CD4-positive, alpha-beta T cell (primary cell): ENCODE measurements at regions not wholly inside any gene's neighbourhood (a gene's known extent, or its start where the extent isn't known, plus 50 kb on each side); places are given as distances from the start of the nearest gene placed in this dataset.

Experiments used
- ATAC-seq: fragments of 200-7000 bp; cut with Tn5 transposase; one replicate; pipeline ENCODE4 v1.10.0; 2022; ENCODE audit warnings: mild to moderate bottlenecking; ENCODE audit not compliant: poor library complexity
- CTCF ChIA-PET: fragments of 350-600 bp; sonication (Branson Sonifier 250); formaldehyde crosslinking; loops from one replicate; lab custom pipeline; 2021; ENCODE audit warnings: antibody characterized with exemption, inconsistent platforms; lab: Charles Lee
- POLR2A ChIA-PET: fragments of 350-600 bp; sonication (Branson Sonifier 250); formaldehyde crosslinking; loops from one replicate; lab custom pipeline; 2021; ENCODE audit warnings: antibody characterized with exemption, inconsistent platforms; lab: Charles Lee
- DNase-seq, 14 experiments: peaks; one replicate each; pipeline ENCODE4 v3.0.0-alpha.2; 2013 to 2020; ENCODE audit warnings: mixed read lengths in 2 of 14
- H3K27ac ChIP-seq, 2 donors: one replicate each; pipeline versions ENCODE4 v1.5.1 to v1.7.0; 2013; ENCODE audit warnings: low read length in 2 of 2, low read depth in 1 of 2, mild to moderate bottlenecking in 1 of 2
- H3K27me3 ChIP-seq, 2 experiments: 1 replicate in 1 of 2; 2 replicates in 1 of 2; pipeline versions ENCODE4 v1.6.1 to v1.7.0; 2013; ENCODE audit warnings: low read length in 2 of 2, control low read depth in 1 of 2, mild to moderate bottlenecking in 1 of 2, moderate library complexity in 1 of 2; ENCODE audit not compliant: insufficient read depth in 2 of 2, control insufficient read depth in 1 of 2
- H3K36me3 ChIP-seq: one replicate; pipeline ENCODE4 v1.6.1; 2013; ENCODE audit warnings: low read length, control low read depth; ENCODE audit not compliant: insufficient read depth
- H3K4me1 ChIP-seq: one replicate; pipeline ENCODE4 v1.6.1; 2013; ENCODE audit warnings: low read length, control low read depth; ENCODE audit not compliant: insufficient read depth
- H3K4me3 ChIP-seq: one replicate; pipeline ENCODE4 v1.5.1; 2013; ENCODE audit warnings: mild to moderate bottlenecking, low read length, moderate library complexity
- H3K9me3 ChIP-seq, 2 experiments: 1 replicate in 1 of 2; 2 replicates in 1 of 2; pipeline versions ENCODE4 v1.6.1 to v1.7.0; 2013; ENCODE audit warnings: low read length in 2 of 2, mild to moderate bottlenecking in 2 of 2, control low read depth in 1 of 2, moderate library complexity in 1 of 2; ENCODE audit not compliant: control insufficient read depth in 1 of 2, insufficient read depth in 1 of 2
- H3K27ac Mint-ChIP-seq: one replicate; pipeline ENCODE4 v1.8.0; 2020; ENCODE audit warnings: mixed read lengths
- H3K27me3 Mint-ChIP-seq: one replicate; pipeline ENCODE4 v1.8.0; 2021; ENCODE audit warnings: mixed read lengths
- H3K36me3 Mint-ChIP-seq: one replicate; pipeline ENCODE4 v1.8.0; 2021; ENCODE audit warnings: low read depth, mixed read lengths
- H3K4me1 Mint-ChIP-seq: one replicate; pipeline ENCODE4 v1.8.0; 2021; ENCODE audit warnings: low read depth, mixed read lengths
- H3K4me3 Mint-ChIP-seq: one replicate; pipeline ENCODE4 v1.8.0; 2020; ENCODE audit warnings: mild to moderate bottlenecking, mixed read lengths
- H3K9me3 Mint-ChIP-seq: one replicate; pipeline ENCODE4 v1.8.0; 2020; ENCODE audit warnings: mixed read lengths
- CTCF ChIP-seq: fragments of 200-600 bp; IDR thresholded peaks from one replicate; pipeline ENCODE4 v1.8.0; 2022; ENCODE audit warnings: antibody characterized with exemption, mild to moderate bottlenecking
- intact Hi-C, 2 experiments: fragments of 100-400 bp; cut with DNase I in 1 of 2; cut with micrococcal nuclease in 1 of 2; formaldehyde crosslinking; loops; one replicate each; pipeline versions ENCODE4 v1.15.1 to v1.9.0; 2023 to 2025; cut with DNase I, micrococcal nuclease

DNA sequence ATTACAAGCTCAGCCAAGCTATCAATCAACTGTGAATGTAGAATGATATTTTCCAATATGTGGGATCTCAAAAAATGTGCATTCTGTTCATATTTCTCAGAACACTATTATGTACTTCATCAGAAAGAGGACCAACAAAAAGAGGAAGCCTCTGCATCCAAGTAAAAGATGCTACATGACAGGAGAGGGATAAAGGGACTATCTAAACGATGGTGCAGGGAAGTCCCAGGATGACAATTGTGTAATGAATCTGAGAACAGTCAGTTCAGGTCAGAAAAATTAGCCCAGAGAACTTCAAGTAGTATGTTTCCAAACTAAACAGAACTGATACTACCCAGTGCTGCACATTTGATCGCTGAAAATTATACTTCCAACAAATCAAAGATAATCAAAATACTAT, 127.0 kb downstream of the ZNF330 start:
- ChIA-PET POLR2A (no interaction called here), CTCF (no interaction called here)
- Mint-ChIP-seq H3K4me1 (no peaks in the 10 kb centered on the region), H3K9me3 (no peaks in the 10 kb centered on the region), H3K4me3 (no peak overlapping the region), H3K27ac (no peak overlapping the region), H3K36me3 (no peaks in the 10 kb centered on the region), H3K27me3 (no peaks in the 10 kb centered on the region)
- intact Hi-C loops: no loop called here
- Histone ChIP-seq H3K4me1 (no peaks in the 10 kb centered on the region), H3K4me3 (no peak overlapping the region), H3K36me3 (no peaks in the 10 kb centered on the region), H3K27ac (no peak overlapping the region), H3K27me3 (peaks cover 0 to 7% of the 10 kb centered on the region in 2 experiments), H3K9me3 (no peaks in the 10 kb centered on the region)
- TF ChIP-seq CTCF: no peak
- ATAC-seq: no peak
- peak in 1 of 14 experiments; percentile 8 for DNase-seq

DNA sequence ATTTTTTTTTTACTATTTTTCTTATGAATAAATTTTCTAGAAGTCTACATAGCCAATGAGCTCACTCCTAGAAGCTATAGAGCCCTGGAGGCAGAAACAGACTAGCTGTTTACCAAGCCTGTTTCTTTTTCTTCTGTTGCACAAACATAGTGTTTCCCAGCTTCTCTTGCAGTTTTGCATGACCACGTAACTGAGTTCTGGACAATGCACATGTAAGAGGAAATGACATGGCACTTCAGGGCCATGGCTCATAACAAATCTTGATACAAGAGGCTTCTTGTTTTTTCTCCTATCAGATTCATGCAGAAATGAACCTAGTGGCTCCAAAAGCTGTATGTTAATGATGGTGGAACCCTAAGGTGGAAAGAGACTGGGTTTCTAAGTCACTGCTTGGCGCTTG, 127.4 kb downstream of the ZNF330 start:
- Histone ChIP-seq H3K27ac (no peak overlapping the region), H3K4me1 (no peaks in the 10 kb centered on the region), H3K36me3 (no peaks in the 10 kb centered on the region), H3K9me3 (no peaks in the 10 kb centered on the region), H3K4me3 (no peak overlapping the region), H3K27me3 (peaks cover 0 to 7% of the 10 kb centered on the region in 2 experiments)
- Mint-ChIP-seq H3K4me1 (no peaks in the 10 kb centered on the region), H3K27me3 (no peaks in the 10 kb centered on the region), H3K36me3 (no peaks in the 10 kb centered on the region), H3K4me3 (no peak overlapping the region), H3K27ac (no peak overlapping the region), H3K9me3 (no peaks in the 10 kb centered on the region)
- POLR2A ChIA-PET: no interaction called here
- peak in 2 of 14 experiments; percentile 39 to 52 for DNase-seq
- CTCF ChIA-PET: no interaction called here
- no peak for TF ChIP-seq CTCF
- intact Hi-C loops: no loop called here
- no peak for ATAC-seq

DNA sequence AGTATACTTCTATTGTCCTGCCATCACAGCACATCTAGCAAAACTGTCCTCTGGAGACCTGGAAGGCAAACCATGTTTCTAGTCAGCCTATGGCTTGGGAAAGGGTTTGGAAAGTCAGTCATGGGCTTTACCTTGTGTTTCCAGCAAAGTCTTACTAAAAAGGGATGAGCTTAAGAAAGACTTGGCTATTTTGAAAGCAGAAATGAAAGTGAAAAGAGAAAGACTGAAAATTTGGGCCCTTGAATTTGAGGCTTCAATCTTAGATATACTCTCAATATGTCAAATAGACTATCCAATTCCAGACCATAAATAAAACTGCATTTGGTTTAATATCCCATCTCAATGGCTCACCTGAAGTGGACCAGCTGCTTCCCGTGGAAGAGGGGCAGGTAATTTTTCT, 127.9 kb downstream of the ZNF330 start:
- ChIA-PET POLR2A (no interaction called here), CTCF (no interaction called here)
- Mint-ChIP-seq H3K27ac (no peak overlapping the region), H3K4me1 (no peaks in the 10 kb centered on the region), H3K27me3 (no peaks in the 10 kb centered on the region), H3K9me3 (no peaks in the 10 kb centered on the region), H3K4me3 (no peak overlapping the region), H3K36me3 (no peaks in the 10 kb centered on the region)
- Histone ChIP-seq H3K9me3 (no peaks in the 10 kb centered on the region), H3K27me3 (peaks cover 0 to 2% of the 10 kb centered on the region in 2 experiments), H3K36me3 (no peaks in the 10 kb centered on the region), H3K4me1 (no peaks in the 10 kb centered on the region), H3K27ac (no peak overlapping the region), H3K4me3 (no peak overlapping the region)
- no peak for TF ChIP-seq CTCF
- intact Hi-C loops: no loop called here
- ATAC-seq: no peak
- DNase-seq: no peak
